Suprapubic skin (tissue), 3 donors: ENCODE measurements at regions not wholly inside any gene's neighbourhood (a gene's known extent, or its start where the extent isn't known, plus 50 kb on each side); places are given as distances from the start of the nearest gene placed in this dataset.

ENCODE experiments used
- POLR2AphosphoS5 ChIP-seq, 3 donors: sonication (generic); formaldehyde crosslinking; IDR thresholded peaks; one replicate each; pipeline ENCODE4 v1.6.1; 2017; ENCODE audit warnings: antibody characterized with exemption in 3 of 3
- TF ChIP-seq, protein P1 (sequence below), 2 donors: fragments of 200-600 bp in 1 of 2; fragments of 450-650 bp in 1 of 2; sonication (generic) in 1 of 2; IDR thresholded peaks; one replicate each; pipeline ENCODE4 v1.5.1; 2016 to 2019; ENCODE audit warnings: antibody characterized with exemption in 2 of 2, mild to moderate bottlenecking in 1 of 2, moderate library complexity in 1 of 2

- TF ChIP-seq, protein P1, sequence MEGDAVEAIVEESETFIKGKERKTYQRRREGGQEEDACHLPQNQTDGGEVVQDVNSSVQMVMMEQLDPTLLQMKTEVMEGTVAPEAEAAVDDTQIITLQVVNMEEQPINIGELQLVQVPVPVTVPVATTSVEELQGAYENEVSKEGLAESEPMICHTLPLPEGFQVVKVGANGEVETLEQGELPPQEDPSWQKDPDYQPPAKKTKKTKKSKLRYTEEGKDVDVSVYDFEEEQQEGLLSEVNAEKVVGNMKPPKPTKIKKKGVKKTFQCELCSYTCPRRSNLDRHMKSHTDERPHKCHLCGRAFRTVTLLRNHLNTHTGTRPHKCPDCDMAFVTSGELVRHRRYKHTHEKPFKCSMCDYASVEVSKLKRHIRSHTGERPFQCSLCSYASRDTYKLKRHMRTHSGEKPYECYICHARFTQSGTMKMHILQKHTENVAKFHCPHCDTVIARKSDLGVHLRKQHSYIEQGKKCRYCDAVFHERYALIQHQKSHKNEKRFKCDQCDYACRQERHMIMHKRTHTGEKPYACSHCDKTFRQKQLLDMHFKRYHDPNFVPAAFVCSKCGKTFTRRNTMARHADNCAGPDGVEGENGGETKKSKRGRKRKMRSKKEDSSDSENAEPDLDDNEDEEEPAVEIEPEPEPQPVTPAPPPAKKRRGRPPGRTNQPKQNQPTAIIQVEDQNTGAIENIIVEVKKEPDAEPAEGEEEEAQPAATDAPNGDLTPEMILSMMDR (IDR thresholded peaks at IDR 0.05) = no peak
- TF ChIP-seq POLR2AphosphoS5 (IDR thresholded peaks at IDR 0.05) = no peak
Measured at GRCh38 chr6:142523515-142524375, 221.9 kb downstream of the ADGRG6 start.
